Astrocyte of the spinal cord (primary cell): ENCODE measurements at regions not wholly inside any gene's neighbourhood (a gene's known extent, or its start where the extent isn't known, plus 50 kb on each side); places are given as distances from the start of the nearest gene placed in this dataset.

Experiments used
- DNase-seq: peaks from one replicate; pipeline ENCODE4 v3.0.0; 2011; ENCODE audit warnings: low read depth, low spot score
- H3K4me3 ChIP-seq: 2 replicates; pipeline ENCODE4 v1.5.1; 2011; ENCODE audit warnings: low read depth, mild to moderate bottlenecking, low read length, moderate library complexity
- in situ Hi-C: cut with HindIII; loops from 2 replicates; pipeline ENCODE4 v1.10.0; 2017; ENCODE audit warnings: low sequenced_read_pairs
- TF ChIP-seq, protein P1 (sequence below): IDR thresholded peaks from 2 replicates; pipeline ENCODE4 v1.5.1; 2012; ENCODE audit warnings: low read depth, mild to moderate bottlenecking, low read length, inconsistent platforms

DNA sequence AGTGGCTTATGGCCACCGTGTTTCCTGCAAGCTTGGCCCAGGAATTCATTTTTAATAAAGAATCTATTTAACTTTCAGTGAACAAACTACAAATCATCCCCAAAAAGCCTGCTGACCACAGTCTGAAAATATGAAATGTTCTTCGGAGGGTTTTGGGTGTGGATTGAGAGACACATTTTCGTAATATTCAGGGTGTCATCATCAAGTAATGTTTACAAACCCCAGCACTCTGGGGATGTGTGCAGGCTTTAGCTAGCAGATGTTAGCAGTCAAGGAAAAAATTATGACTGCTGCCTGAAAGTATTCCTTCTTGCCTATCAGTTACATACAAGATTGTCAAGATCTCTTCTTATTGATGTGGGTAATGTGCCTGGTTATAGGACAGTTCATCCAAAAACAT lies 143.9 kb upstream of the FN1 start:
- H3K4me3 ChIP-seq = no peak overlapping the region
- in situ Hi-C loops = no loop called here
- DNase-seq = peak; percentile 83
- TF ChIP-seq, protein P1, sequence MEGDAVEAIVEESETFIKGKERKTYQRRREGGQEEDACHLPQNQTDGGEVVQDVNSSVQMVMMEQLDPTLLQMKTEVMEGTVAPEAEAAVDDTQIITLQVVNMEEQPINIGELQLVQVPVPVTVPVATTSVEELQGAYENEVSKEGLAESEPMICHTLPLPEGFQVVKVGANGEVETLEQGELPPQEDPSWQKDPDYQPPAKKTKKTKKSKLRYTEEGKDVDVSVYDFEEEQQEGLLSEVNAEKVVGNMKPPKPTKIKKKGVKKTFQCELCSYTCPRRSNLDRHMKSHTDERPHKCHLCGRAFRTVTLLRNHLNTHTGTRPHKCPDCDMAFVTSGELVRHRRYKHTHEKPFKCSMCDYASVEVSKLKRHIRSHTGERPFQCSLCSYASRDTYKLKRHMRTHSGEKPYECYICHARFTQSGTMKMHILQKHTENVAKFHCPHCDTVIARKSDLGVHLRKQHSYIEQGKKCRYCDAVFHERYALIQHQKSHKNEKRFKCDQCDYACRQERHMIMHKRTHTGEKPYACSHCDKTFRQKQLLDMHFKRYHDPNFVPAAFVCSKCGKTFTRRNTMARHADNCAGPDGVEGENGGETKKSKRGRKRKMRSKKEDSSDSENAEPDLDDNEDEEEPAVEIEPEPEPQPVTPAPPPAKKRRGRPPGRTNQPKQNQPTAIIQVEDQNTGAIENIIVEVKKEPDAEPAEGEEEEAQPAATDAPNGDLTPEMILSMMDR = no peak

DNA sequence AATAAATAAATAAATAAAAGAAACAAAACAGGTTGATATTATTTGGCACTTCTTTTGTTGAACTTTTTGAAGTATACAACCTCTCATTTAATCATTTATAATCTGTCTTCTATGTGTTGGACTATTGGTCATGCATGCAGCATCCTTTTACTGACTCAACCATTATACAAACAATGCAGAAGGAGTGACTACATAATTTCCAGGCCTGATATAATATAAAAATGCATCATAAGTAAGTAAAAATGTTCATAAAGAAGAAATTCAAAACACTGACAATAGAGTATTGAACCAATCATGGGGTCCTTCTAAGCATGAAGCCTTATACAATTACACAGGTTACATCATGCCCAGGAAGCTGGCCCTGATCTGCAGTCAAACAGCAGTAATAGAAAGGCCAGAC lies 141.5 kb upstream of the FN1 start:
- in situ Hi-C loops = no loop called here
- H3K4me3 ChIP-seq = no peak overlapping the region
- DNase-seq = peak; percentile 28
- TF ChIP-seq, protein P1 = no peak

DNA sequence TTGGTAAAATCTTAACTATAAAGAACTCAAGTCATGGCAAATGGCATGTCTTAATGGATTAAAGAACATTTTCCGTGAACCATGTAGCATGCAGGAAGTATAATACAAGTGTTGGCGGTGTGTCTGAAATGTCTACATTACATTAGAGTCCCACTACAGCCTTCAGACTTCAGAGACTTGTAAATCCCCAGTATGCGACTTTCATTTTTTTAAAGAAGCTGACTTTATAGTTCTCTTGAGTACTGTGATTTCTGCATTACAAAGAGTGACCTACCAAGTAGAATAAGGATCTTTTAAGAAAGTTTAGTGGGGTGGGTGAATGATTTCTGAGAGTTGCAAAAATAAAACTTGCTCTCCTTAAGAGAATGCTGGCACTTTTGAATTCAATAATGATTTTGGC lies 140.7 kb upstream of the FN1 start:
- DNase-seq = no peak
- TF ChIP-seq, protein P1 = no peak
- in situ Hi-C loops = no loop called here
- no peak overlapping the region for H3K4me3 ChIP-seq

DNA sequence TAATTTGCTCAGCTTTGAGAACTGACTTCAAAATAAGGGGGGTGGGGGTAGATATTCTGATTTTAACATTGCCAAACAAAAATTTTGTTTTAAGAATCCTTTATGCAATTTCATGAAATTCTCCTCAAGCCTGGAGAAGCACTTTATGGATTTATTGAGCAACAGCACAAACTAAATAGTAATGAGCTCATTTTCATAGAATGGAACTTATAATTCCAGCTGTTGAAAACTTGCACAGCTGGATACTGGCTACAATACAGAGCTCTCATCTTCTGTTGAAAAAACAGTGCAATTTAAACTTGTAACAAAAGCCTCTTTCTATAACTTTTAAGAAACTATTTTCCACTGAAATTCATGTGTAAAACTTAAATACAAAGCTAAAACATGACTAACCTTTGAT lies 137.6 kb upstream of the FN1 start:
- in situ Hi-C loops = no loop called here
- H3K4me3 ChIP-seq = no peak overlapping the region
- TF ChIP-seq, protein P1 = no peak
- peak; percentile 27 for DNase-seq

DNA sequence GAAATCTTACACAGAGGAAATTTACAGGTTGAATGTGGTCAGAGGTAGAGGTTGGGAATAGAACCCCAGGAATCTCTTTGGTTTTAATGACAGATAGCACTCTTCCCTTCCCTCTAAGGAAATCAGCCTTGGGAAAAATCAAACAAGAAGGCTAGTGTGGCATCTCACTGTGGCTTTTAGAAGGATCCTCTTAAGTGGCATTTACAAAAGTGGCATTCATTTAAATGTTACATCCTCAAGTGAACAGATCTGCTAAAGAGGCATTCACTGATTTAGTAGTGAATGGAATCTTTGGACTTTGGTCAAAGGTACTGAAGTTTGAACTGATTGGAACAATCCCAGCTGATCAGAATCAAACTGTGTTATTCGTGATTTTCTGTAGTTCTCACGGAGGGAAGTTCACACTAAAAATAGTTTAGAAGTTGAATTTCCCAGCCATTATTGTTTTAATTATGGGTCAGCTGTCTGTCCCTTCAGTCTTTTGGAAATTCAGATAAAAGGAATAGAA lies 136.5 kb upstream of the FN1 start:
- in situ Hi-C loops = no loop called here
- no peak for DNase-seq
- H3K4me3 ChIP-seq = no peak overlapping the region
- TF ChIP-seq, protein P1 = no peak

DNA sequence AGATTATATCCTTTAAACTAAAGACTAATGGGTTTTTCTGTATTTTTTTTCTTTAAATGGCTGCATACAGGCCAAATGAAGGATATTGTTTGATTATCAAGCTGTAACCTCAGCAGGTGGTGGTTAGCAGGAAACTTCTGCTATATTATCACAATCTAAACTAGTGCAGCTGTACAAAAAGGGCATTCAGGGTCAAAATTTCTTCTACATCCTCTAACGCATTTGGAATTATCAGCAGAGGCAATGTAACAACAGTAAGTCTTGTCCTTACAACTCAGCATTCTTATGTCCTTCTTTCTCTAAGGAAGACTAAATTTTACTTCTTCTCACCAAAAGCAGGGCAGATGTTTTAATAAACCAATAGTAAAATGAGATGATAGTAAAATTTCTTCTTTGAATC lies 135.8 kb upstream of the FN1 start:
- in situ Hi-C loops = no loop called here
- TF ChIP-seq, protein P1 = no peak
- H3K4me3 ChIP-seq = no peak overlapping the region
- no peak for DNase-seq

DNA sequence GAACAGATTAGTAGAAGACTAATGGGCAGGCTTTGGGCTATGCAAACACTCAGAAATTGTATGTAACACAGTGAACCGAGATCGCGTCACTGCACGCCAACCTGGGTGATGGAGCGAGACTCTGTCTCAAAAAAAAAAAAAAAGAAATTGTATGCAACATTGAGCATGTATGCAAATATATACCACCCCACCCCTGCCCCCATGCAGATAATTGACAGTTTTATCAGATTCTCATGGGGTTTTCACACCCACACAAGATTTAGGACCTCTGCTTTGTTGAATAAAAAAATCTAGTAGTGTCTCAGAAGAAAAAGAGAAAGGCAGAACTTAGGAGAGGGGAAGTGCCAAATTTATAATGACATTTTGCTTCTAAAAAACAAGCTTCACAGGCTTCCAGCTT lies 131.6 kb upstream of the FN1 start:
- TF ChIP-seq, protein P1 = no peak
- DNase-seq = no peak
- in situ Hi-C loops = no loop called here
- no peak overlapping the region for H3K4me3 ChIP-seq
